ENCODE measurements at regions not wholly inside any gene's neighbourhood (a gene's known extent, or its start where the extent isn't known, plus 50 kb on each side); places are given as distances from the start of the nearest gene placed in this dataset.

GRCh38 chr18:61749546-61749945, 143.3 kb downstream of the RNF152 start:
- no peak for TF ChIP-seq CTCF (IDR thresholded peaks at IDR 0.05)
- TF ChIP-seq POLR2A (IDR thresholded peaks at IDR 0.05) = no peak
